PFSK-1 (cell line): ENCODE measurements at regions not wholly inside any gene's neighbourhood (a gene's known extent, or its start where the extent isn't known, plus 50 kb on each side); places are given as distances from the start of the nearest gene placed in this dataset.

ENCODE experiments used
- FOXP2 ChIP-seq: optimal IDR thresholded peaks from 2 replicates; pipeline ENCODE3; 2011; ENCODE audit warnings: borderline replicate concordance, control low read depth, inconsistent platforms; ENCODE audit not compliant: insufficient read depth; ENCODE audit errors: extremely low read length, extremely low read depth
- POLR2AphosphoS5 ChIP-seq: IDR thresholded peaks from 2 replicates; pipeline ENCODE4 v1.6.1; 2012; ENCODE audit warnings: low read depth, mild to moderate bottlenecking, control low read depth, low read length, moderate library complexity
- SIN3A ChIP-seq: IDR thresholded peaks from 2 replicates; pipeline ENCODE4 v1.6.1; 2012; ENCODE audit warnings: mild to moderate bottlenecking, low read length, moderate library complexity, borderline replicate concordance; ENCODE audit not compliant: insufficient read depth
- TAF1 ChIP-seq: IDR thresholded peaks from 2 replicates; pipeline ENCODE4 v1.6.1; 2012; ENCODE audit warnings: low read length, control low read depth, borderline replicate concordance; ENCODE audit not compliant: insufficient read depth
- TF ChIP-seq, protein P1 (sequence below), 2 experiments: IDR thresholded peaks; 2 replicates each; pipeline versions ENCODE4 v1.6.1 to v1.8.0; 2011 to 2012; ENCODE audit warnings: low read depth in 2 of 2, low read length in 2 of 2, control low read depth in 1 of 2, inconsistent platforms in 1 of 2, mild to moderate bottlenecking in 1 of 2, moderate library complexity in 1 of 2; ENCODE audit not compliant: insufficient read depth in 1 of 2

DNA sequence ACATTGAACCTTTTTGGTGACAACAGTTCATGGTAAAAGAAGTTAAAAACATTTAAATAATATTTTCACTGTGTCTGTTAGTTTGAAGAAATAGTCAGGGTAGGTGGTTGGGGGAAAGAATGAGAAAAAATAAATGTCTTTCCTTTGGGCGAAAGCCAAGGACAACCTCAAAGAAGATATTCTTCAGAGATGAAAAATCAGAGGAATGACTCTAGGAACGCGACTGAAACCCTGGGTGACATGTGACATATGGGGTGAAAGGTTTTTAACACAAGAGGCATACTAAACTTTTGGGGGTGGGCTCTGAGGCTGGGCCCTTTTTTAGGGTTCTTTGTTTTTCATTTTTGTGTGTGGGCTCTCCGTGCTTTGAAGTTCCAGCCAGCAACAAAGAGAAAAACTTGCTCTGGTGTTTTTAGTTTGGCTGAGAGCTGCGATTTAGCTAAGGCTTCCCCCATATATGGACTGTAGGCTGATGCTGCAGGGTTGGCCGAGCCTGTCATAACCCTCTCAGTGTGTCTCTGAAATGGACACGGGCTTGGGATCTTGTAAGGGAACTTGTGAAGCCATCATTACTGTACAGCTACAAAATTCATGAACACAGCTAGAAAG lies 610.1 kb upstream of the ARID1B start:
- TF ChIP-seq SIN3A, result no peak
- no peak for TF ChIP-seq POLR2AphosphoS5
- TF ChIP-seq, protein P1, sequence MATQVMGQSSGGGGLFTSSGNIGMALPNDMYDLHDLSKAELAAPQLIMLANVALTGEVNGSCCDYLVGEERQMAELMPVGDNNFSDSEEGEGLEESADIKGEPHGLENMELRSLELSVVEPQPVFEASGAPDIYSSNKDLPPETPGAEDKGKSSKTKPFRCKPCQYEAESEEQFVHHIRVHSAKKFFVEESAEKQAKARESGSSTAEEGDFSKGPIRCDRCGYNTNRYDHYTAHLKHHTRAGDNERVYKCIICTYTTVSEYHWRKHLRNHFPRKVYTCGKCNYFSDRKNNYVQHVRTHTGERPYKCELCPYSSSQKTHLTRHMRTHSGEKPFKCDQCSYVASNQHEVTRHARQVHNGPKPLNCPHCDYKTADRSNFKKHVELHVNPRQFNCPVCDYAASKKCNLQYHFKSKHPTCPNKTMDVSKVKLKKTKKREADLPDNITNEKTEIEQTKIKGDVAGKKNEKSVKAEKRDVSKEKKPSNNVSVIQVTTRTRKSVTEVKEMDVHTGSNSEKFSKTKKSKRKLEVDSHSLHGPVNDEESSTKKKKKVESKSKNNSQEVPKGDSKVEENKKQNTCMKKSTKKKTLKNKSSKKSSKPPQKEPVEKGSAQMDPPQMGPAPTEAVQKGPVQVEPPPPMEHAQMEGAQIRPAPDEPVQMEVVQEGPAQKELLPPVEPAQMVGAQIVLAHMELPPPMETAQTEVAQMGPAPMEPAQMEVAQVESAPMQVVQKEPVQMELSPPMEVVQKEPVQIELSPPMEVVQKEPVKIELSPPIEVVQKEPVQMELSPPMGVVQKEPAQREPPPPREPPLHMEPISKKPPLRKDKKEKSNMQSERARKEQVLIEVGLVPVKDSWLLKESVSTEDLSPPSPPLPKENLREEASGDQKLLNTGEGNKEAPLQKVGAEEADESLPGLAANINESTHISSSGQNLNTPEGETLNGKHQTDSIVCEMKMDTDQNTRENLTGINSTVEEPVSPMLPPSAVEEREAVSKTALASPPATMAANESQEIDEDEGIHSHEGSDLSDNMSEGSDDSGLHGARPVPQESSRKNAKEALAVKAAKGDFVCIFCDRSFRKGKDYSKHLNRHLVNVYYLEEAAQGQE (IDR thresholded peaks at IDR 0.05; ENCODE audit: insufficient read depth in 1 of 2, low read depth in 2 of 2, low read length in 2 of 2), result no peak
- no peak for TF ChIP-seq FOXP2
- TF ChIP-seq TAF1, result no peak

DNA sequence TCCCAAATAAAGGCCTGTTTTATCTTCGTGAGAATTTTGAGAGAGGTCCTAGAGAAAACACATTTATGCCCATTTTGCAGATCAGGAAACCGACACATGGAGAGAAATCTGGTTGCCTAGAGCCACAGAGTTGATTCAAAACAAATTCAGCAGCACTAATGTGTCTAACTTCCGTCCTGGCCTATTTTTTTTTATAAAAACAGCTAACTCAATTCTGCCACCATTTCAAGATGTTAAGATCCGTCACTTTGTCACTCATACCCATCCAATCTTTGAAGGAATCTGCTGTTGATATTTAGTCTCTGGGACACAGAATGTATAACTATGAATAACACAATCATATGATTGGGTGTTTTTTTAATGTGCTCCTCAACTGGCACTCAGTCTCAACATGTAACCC lies 611.1 kb upstream of the ARID1B start:
- TF ChIP-seq SIN3A (no peak), POLR2AphosphoS5 (no peak)

DNA sequence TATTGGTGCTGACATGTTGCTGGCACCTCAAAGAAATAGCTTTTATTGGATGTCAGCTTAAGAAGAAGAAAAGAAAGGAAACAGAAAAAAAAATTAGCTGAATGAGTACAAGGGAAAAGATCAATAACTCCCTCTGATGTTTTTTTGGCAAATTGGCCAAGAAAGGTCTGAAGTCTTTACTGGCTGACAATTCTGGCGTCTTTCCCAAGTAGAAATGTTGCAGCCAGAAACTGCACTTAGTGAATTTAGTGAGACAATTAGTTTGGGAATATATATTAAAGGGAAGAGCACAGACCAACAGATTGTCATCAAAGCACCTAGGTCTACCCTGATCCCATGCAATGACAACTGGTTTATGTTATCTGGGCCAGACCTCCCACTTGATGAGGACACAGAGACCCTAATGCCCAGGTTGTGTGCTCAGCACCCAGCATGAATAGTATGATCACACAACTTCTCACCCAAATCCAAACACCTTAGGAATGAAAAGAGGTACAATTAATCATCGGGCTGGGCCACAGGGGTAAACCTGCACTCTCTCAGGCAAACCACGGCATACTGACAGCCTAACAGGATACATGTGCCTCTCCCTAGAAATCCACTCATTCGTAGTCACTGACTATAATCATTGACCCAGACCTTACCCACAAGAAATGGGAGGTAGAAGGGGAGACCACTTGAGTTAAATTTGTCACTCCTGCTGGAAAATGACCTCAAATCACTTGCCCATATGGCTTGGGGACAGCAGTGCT lies 612.3 kb upstream of the ARID1B start:
- no peak for TF ChIP-seq SIN3A
- no peak for TF ChIP-seq FOXP2
- TF ChIP-seq POLR2AphosphoS5, result no peak

DNA sequence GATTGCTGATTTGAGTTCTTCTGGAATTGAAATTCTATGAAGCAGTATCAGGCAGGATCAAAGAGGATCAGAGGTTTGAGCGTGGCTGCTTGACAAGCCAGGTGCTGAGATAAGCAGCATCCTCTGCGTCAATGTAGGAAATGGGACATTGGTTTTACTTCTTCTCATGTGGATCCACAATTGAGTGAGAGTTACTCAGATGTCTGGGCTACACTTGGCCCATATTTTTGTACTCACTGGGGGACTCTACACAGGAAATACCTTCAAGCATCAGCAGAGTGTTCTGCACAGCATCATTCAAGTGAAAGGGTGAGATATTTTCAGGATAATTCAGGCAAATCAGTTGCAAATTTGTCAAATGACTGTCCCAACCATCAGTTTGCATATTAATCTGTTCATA lies 613.9 kb upstream of the ARID1B start:
- TF ChIP-seq, protein P1 (IDR thresholded peaks at IDR 0.05; ENCODE audit: insufficient read depth in 1 of 2, low read depth in 2 of 2, low read length in 2 of 2), result no peak
- no peak for TF ChIP-seq TAF1

DNA sequence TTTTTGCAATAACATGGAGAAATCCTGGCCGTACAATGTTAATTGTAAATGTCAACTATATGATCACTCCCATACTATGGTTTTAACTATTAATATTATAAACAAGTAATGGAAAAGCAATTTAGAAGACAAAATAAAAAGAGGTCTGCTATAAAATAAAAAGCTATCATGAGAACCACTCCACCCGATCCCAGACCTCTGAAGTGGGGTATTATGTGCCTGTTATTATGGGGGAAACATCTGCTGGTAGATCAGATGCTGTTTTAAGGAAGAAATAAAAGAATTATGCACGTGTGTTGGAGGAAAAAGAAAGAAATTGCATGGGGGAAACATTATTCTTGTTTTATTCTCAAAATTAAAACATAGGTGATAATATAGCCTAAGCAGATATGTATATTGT lies 615.7 kb upstream of the ARID1B start:
- TF ChIP-seq TAF1 (no peak), SIN3A (no peak), POLR2AphosphoS5 (no peak)
- TF ChIP-seq, protein P1 (IDR thresholded peaks at IDR 0.05; ENCODE audit: insufficient read depth in 1 of 2, low read depth in 2 of 2, low read length in 2 of 2), result no peak

DNA sequence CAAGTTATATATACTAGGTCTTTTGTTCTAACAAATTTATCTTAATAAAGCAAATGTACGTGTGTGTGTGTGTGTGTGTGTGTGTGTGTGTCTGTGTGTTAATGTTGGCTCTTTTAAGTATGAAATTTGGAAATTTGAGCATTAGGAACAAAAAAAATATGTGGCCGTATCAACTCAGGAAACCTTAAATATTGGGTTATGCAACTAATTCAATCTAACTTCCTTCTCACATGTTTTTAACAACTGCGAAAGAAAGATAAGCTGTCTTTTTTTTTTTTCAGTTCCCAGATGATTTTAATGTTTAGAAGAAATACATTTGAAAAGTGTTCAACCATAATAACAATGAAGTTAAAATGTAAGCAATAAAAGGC lies 616.4 kb upstream of the ARID1B start:
- TF ChIP-seq TAF1 (no peak), SIN3A (no peak), POLR2AphosphoS5 (no peak), FOXP2 (no peak)
- TF ChIP-seq, protein P1 (IDR thresholded peaks at IDR 0.05; ENCODE audit: insufficient read depth in 1 of 2, low read depth in 2 of 2, low read length in 2 of 2), result no peak
